H1 (cell line): ENCODE measurements at regions not wholly inside any gene's neighbourhood (a gene's known extent, or its start where the extent isn't known, plus 50 kb on each side); places are given as distances from the start of the nearest gene placed in this dataset.

Source experiments
- ATF2 ChIP-seq: IDR thresholded peaks from 2 replicates; pipeline ENCODE4 v1.6.1; 2012; ENCODE audit warnings: low read length, inconsistent platforms
- HDAC6 ChIP-seq: IDR thresholded peaks from one replicate; pipeline ENCODE4 v1.7.1; 2012; ENCODE audit warnings: low read depth, mild to moderate bottlenecking, inconsistent platforms, low read length, moderate library complexity
- MAFK ChIP-seq: IDR thresholded peaks from 2 replicates; pipeline ENCODE4 v1.6.1; 2012; ENCODE audit warnings: low read depth, mild to moderate bottlenecking, improper control_type of control experiment, low read length
- RAD21 ChIP-seq, 2 experiments: IDR thresholded peaks in 1 of 2; conservative IDR thresholded peaks in 1 of 2; 2 replicates each; pipeline ENCODE4 v1.6.1; 2011; ENCODE audit warnings: low read depth in 2 of 2, low read length in 2 of 2, improper control_type of control experiment in 1 of 2, inconsistent platforms in 1 of 2, mild to moderate bottlenecking in 1 of 2, moderate library complexity in 1 of 2
- SP4 ChIP-seq: IDR thresholded peaks from 2 replicates; pipeline ENCODE4 v1.6.1; 2012; ENCODE audit warnings: low read length, inconsistent platforms

- TF ChIP-seq ATF2 = no peak
- no peak for TF ChIP-seq HDAC6
- no peak for TF ChIP-seq RAD21 (IDR thresholded peaks at IDR 0.05 in 1 of 2, conservative IDR thresholded peaks at IDR 0.05 in 1 of 2; ENCODE audit: low read depth in 2 of 2, low read length in 2 of 2)
- TF ChIP-seq SP4 = no peak
- no peak for TF ChIP-seq MAFK
Observed at GRCh38 chr7:138282997-138283396, 177.1 kb upstream of the TRIM24 start (continued).
